Left cardiac atrium (tissue), 4 donors: ENCODE measurements at regions not wholly inside any gene's neighbourhood (a gene's known extent, or its start where the extent isn't known, plus 50 kb on each side); places are given as distances from the start of the nearest gene placed in this dataset.

Experiments
- ATAC-seq, 2 donors: fragments of 200-7000 bp; cut with Tn5 transposase; one replicate each; pipeline ENCODE4 v1.9.1; 2020; ENCODE audit warnings: mild to moderate bottlenecking in 2 of 2, moderate library complexity in 2 of 2
- DNase-seq: peaks from one replicate; pipeline ENCODE4 v3.0.0-alpha.2; 2020
- intact Hi-C, 2 donors: fragments of 100-400 bp; cut with DNase I; formaldehyde crosslinking; loops; one replicate each; pipeline versions ENCODE4 v1.14.1 to v1.15.1; 2022 to 2023
- donor health status: DM: no; HTN: yes; CAD: no.
- donor health status: DM: no; HTN: yes; CAD: no; lungs with severe emphysema.
- donor health status: DM: yes; HTN: yes; CAD: no.
- donor health status: Dilated cardiomyopathy.

GRCh38 chr1:30290581-30290980 lies 432.8 kb downstream of the MATN1 start:
- intact Hi-C loops: no loop called here
- DNase-seq: no peak
- no peak for ATAC-seq

- intact Hi-C loops: no loop called here
- no peak for DNase-seq
- ATAC-seq: no peak
These were observed 435.4 kb downstream of the MATN1 start for GRCh38 chr1:30287976-30288375.

GRCh38 chr1:30286988-30287839 lies 436.2 kb downstream of the MATN1 start:
- ATAC-seq (peak in 1 of 2 donors; percentile 67), DNase-seq (no peak)
- intact Hi-C loops: no loop called here

GRCh38 chr1:30286241-30286987 lies 437.0 kb downstream of the MATN1 start:
- DNase-seq (no peak), ATAC-seq (no peak)
- intact Hi-C loops: no loop called here

- intact Hi-C loops: no loop called here
- ATAC-seq: no peak
- DNase-seq: no peak
These were observed 437.9 kb downstream of the MATN1 start for GRCh38 chr1:30285501-30285932.

- intact Hi-C loops: no loop called here
- DNase-seq (no peak), ATAC-seq (no peak)
These were observed 438.5 kb downstream of the MATN1 start for GRCh38 chr1:30284728-30285475.

- no peak for ATAC-seq
- no peak for DNase-seq
- intact Hi-C loops: no loop called here
These were observed 439.2 kb downstream of the MATN1 start for GRCh38 chr1:30284226-30284625.

GRCh38 chr1:30283199-30283962 lies 440.0 kb downstream of the MATN1 start:
- no peak for ATAC-seq
- intact Hi-C loops: no loop called here
- no peak for DNase-seq

GRCh38 chr1:30280572-30280971 lies 442.8 kb downstream of the MATN1 start:
- DNase-seq: no peak
- ATAC-seq: no peak
- intact Hi-C loops: no loop called here

- DNase-seq (no peak), ATAC-seq (no peak)
- intact Hi-C loops: no loop called here
These were observed 445.5 kb downstream of the MATN1 start for GRCh38 chr1:30277911-30278310.

GRCh38 chr1:30277415-30277814 lies 446.0 kb downstream of the MATN1 start:
- no peak for ATAC-seq
- intact Hi-C loops: no loop called here
- DNase-seq: no peak

- intact Hi-C loops: no loop called here
- DNase-seq (no peak), ATAC-seq (no peak)
These were observed 447.2 kb downstream of the MATN1 start for GRCh38 chr1:30275926-30276764.

- intact Hi-C loops: no loop called here
- no peak for ATAC-seq
- no peak for DNase-seq
These were observed 448.3 kb downstream of the MATN1 start for GRCh38 chr1:30274976-30275621.

GRCh38 chr1:30274173-30274970 lies 449.0 kb downstream of the MATN1 start:
- intact Hi-C loops: no loop called here
- no peak for DNase-seq
- ATAC-seq: no peak

GRCh38 chr1:30273456-30273855 lies 449.9 kb downstream of the MATN1 start:
- DNase-seq: no peak
- no peak for ATAC-seq
- intact Hi-C loops: no loop called here

GRCh38 chr1:30273021-30273325 lies 450.4 kb downstream of the MATN1 start:
- ATAC-seq (no peak), DNase-seq (no peak)
- intact Hi-C loops: no loop called here

GRCh38 chr1:30272277-30273020 lies 450.9 kb downstream of the MATN1 start:
- DNase-seq (no peak), ATAC-seq (no peak)
- intact Hi-C loops: no loop called here
